H9 (cell line): ENCODE measurements at regions not wholly inside any gene's neighbourhood (a gene's known extent, or its start where the extent isn't known, plus 50 kb on each side); places are given as distances from the start of the nearest gene placed in this dataset.

ENCODE experiments used
- DNase-seq: peaks from one replicate; pipeline ENCODE4 v3.0.0-alpha.2; 2017
- H2AFZ ChIP-seq: one replicate; pipeline ENCODE4 v1.6.1; 2013; ENCODE audit warnings: mild to moderate bottlenecking, low read length, control low read depth, moderate library complexity
- H2AK5ac ChIP-seq: 2 replicates; pipeline ENCODE4 v1.6.1; 2013; ENCODE audit warnings: low read length, control low read depth, mixed read lengths; ENCODE audit not compliant: insufficient read length
- H2BK120ac ChIP-seq: one replicate; pipeline ENCODE4 v1.6.1; 2013; ENCODE audit warnings: low read depth, mild to moderate bottlenecking, low read length, control low read depth, inconsistent platforms; ENCODE audit not compliant: poor library complexity, severe bottlenecking
- H2BK12ac ChIP-seq: 2 replicates; pipeline ENCODE4 v1.6.1; 2013; ENCODE audit warnings: low read length, control low read depth, mixed read lengths, low read depth; ENCODE audit not compliant: insufficient read length
- H2BK15ac ChIP-seq: 2 replicates; pipeline ENCODE4 v1.6.1; 2013; ENCODE audit warnings: low read depth, low read length, control low read depth
- H2BK20ac ChIP-seq: one replicate; pipeline ENCODE4 v1.6.1; 2013; ENCODE audit warnings: low read depth, mild to moderate bottlenecking, low read length, control low read depth, inconsistent platforms; ENCODE audit not compliant: poor library complexity, severe bottlenecking
- H2BK5ac ChIP-seq: 2 replicates; pipeline ENCODE4 v1.6.1; 2013; ENCODE audit warnings: low read length, control low read depth, mixed read lengths; ENCODE audit not compliant: insufficient read length
- H3K14ac ChIP-seq: 2 replicates; pipeline ENCODE4 v1.6.1; 2013; ENCODE audit warnings: low read length, control low read depth; ENCODE audit not compliant: insufficient read depth
- H3K18ac ChIP-seq: 2 replicates; pipeline ENCODE4 v1.6.1; 2013; ENCODE audit warnings: low read depth, mild to moderate bottlenecking, mixed read lengths, low read length, control low read depth; ENCODE audit not compliant: insufficient read length
- H3K23ac ChIP-seq: 2 replicates; pipeline ENCODE4 v1.6.1; 2013; ENCODE audit warnings: low read length, control low read depth, mixed read lengths, low read depth; ENCODE audit not compliant: insufficient read length
- H3K23me2 ChIP-seq: 2 replicates; pipeline ENCODE4 v1.6.1; 2013; ENCODE audit warnings: low read depth, mild to moderate bottlenecking, mixed read lengths, low read length, control low read depth; ENCODE audit not compliant: insufficient read length, poor library complexity, severe bottlenecking
- H3K27ac ChIP-seq: 2 replicates; pipeline ENCODE4 v1.5.1; 2013; ENCODE audit warnings: low read length, control low read depth, mixed read lengths, low read depth; ENCODE audit not compliant: insufficient read length
- H3K27me3 ChIP-seq: 2 replicates; pipeline ENCODE4 v1.6.1; 2013; ENCODE audit warnings: low read length, control low read depth, inconsistent platforms; ENCODE audit not compliant: insufficient read depth
- H3K4ac ChIP-seq: 2 replicates; pipeline ENCODE4 v1.6.1; 2013; ENCODE audit warnings: low read depth, mild to moderate bottlenecking, control low read depth, inconsistent platforms, low read length, moderate library complexity
- H3K4me1 ChIP-seq: 2 replicates; pipeline ENCODE4 v1.6.1; 2013; ENCODE audit warnings: low read length, control low read depth, inconsistent platforms; ENCODE audit not compliant: insufficient read depth
- H3K4me2 ChIP-seq: 2 replicates; pipeline ENCODE4 v1.6.1; 2013; ENCODE audit warnings: low read length, control low read depth, mixed read lengths; ENCODE audit not compliant: insufficient read length, insufficient read depth
- H3K56ac ChIP-seq: 2 replicates; pipeline ENCODE4 v1.6.1; 2013; ENCODE audit warnings: low read depth, mild to moderate bottlenecking, mixed read lengths, low read length, control low read depth; ENCODE audit not compliant: insufficient read length
- H3K79me1 ChIP-seq: 2 replicates; pipeline ENCODE4 v1.6.1; 2013; ENCODE audit warnings: low read depth, mild to moderate bottlenecking, moderate library complexity, low read length, control low read depth, inconsistent platforms; ENCODE audit not compliant: insufficient read depth, poor library complexity, severe bottlenecking
- H3K79me2 ChIP-seq: 2 replicates; pipeline ENCODE4 v1.6.1; 2013; ENCODE audit warnings: low read length, control low read depth, inconsistent platforms; ENCODE audit not compliant: insufficient read depth
- H3K9ac ChIP-seq: 2 replicates; pipeline ENCODE4 v1.6.1; 2013; ENCODE audit warnings: low read length, control low read depth, mixed read lengths; ENCODE audit not compliant: insufficient read length; ENCODE audit errors: extremely low read depth
- H3K9me3 ChIP-seq: one replicate; pipeline ENCODE4 v1.6.1; 2013; ENCODE audit warnings: low read depth, low read length, inconsistent platforms; ENCODE audit not compliant: control insufficient read depth
- H3T11ph ChIP-seq: one replicate; pipeline ENCODE4 v1.6.1; 2013; ENCODE audit warnings: mild to moderate bottlenecking, low read length, control low read depth, inconsistent platforms
- H4K20me1 ChIP-seq: one replicate; pipeline ENCODE4 v1.6.1; 2013; ENCODE audit not compliant: control insufficient read depth, insufficient read length, insufficient read depth
- H4K5ac ChIP-seq: 2 replicates; pipeline ENCODE4 v1.6.1; 2013; ENCODE audit warnings: low read depth, mild to moderate bottlenecking, mixed read lengths, low read length, control low read depth; ENCODE audit not compliant: insufficient read length
- H4K8ac ChIP-seq: replicated peaks from 2 replicates; pipeline ENCODE4 v1.6.1; 2013; ENCODE audit warnings: low read length, control low read depth, mixed read lengths, low read depth; ENCODE audit not compliant: insufficient read length
- H4K91ac ChIP-seq: 2 replicates; pipeline ENCODE4 v1.6.1; 2013; ENCODE audit warnings: low read depth, mild to moderate bottlenecking, moderate library complexity, mixed read lengths, low read length, control low read depth; ENCODE audit not compliant: insufficient read length
- H3K27ac Mint-ChIP-seq, 3 experiments: 2 replicates in 2 of 3; 3 replicates in 1 of 3; pipeline ENCODE4 v1.8.0; 2020 to 2021; ENCODE audit warnings: mixed read lengths in 3 of 3, mild to moderate bottlenecking in 1 of 3, moderate library complexity in 1 of 3
- H3K27me3 Mint-ChIP-seq: 2 replicates; pipeline ENCODE4 v1.8.0; 2021; ENCODE audit warnings: low read depth, mild to moderate bottlenecking, moderate library complexity, mixed read lengths
- H3K36me3 Mint-ChIP-seq, 3 experiments: 2 replicates in 2 of 3; 3 replicates in 1 of 3; pipeline ENCODE4 v1.8.0; 2020 to 2021; ENCODE audit warnings: low read depth in 3 of 3, mixed read lengths in 3 of 3; ENCODE audit not compliant: insufficient read depth in 1 of 3
- H3K4me1 Mint-ChIP-seq, 2 experiments: 2 replicates each; pipeline ENCODE4 v1.8.0; 2020; ENCODE audit warnings: mixed read lengths in 2 of 2
- H3K4me3 Mint-ChIP-seq, 2 experiments: 2 replicates in 1 of 2; 3 replicates in 1 of 2; pipeline ENCODE4 v1.8.0; 2020 to 2021; ENCODE audit warnings: mild to moderate bottlenecking in 2 of 2, mixed read lengths in 2 of 2, moderate library complexity in 1 of 2
- H3K9me3 Mint-ChIP-seq, 2 experiments: 2 replicates in 1 of 2; 3 replicates in 1 of 2; pipeline ENCODE4 v1.8.0; 2020; ENCODE audit warnings: mild to moderate bottlenecking in 2 of 2, mixed read lengths in 2 of 2, moderate library complexity in 1 of 2
- CTCF ChIP-seq: fragments of 200-600 bp; sonication (generic); conservative IDR thresholded peaks from 3 replicates; pipeline ENCODE4 v1.8.0; 2021; ENCODE audit warnings: antibody characterized with exemption, mild to moderate bottlenecking
- WGBS: extraction: QIAGEN DNeasy Blood & Tissue Kit; methylation state at CpG from one replicate; pipeline ENCODE4 v1.1.7; 2013; ENCODE audit warnings: missing lambda C conversion rate, low lambda C conversion rate, mixed read lengths; ENCODE audit not compliant: insufficient read length; ENCODE audit errors: extremely low coverage; 5-methylcytosine and 5-hydroxymethylcytosine counted together

- Histone ChIP-seq H4K20me1 (no peaks in the 10 kb centered on the region), H3K4me2 (no peak overlapping the region), H4K8ac (no peak overlapping the region), H4K5ac (no peak overlapping the region), H3T11ph (no peak overlapping the region), H2BK120ac (no peak overlapping the region), H3K23ac (no peak overlapping the region), H2AFZ (no peak overlapping the region), H3K27ac (no peak overlapping the region), H3K23me2 (no peaks in the 10 kb centered on the region), H2BK5ac (no peak overlapping the region), H2BK12ac (no peak overlapping the region), H3K18ac (no peak overlapping the region), H2BK20ac (no peak overlapping the region), H3K56ac (no peak overlapping the region), H3K4ac (no peak overlapping the region), H2AK5ac (no peak overlapping the region), H2BK15ac (no peak overlapping the region), H3K4me1 (0 out of 2 replicates have a peak, but pooled peaks cover 2% of the 10 kb centered on the region), H3K79me2 (no peaks in the 10 kb centered on the region), H3K79me1 (no peaks in the 10 kb centered on the region), H3K27me3 (no peaks in the 10 kb centered on the region), H3K14ac (no peak overlapping the region), H3K9me3 (no peaks in the 10 kb centered on the region), H4K91ac (no peak overlapping the region), H3K9ac (no peak overlapping the region)
- Mint-ChIP-seq H3K9me3 (no peaks in the 10 kb centered on the region; a peak in 1 of 5 replicates), H3K27me3 (no peaks in the 10 kb centered on the region; the same call in none of the 2 replicates), H3K4me1 (peaks cover 8 to 11% of the 10 kb centered on the region in 2 experiments), H3K27ac (no peak overlapping the region), H3K4me3 (no peak overlapping the region), H3K36me3 (no peaks in the 10 kb centered on the region)
- TF ChIP-seq CTCF: no peak
- no CpG with 5 or more reads among the region's 3 CpGs for WGBS
- no peak for DNase-seq
Measured at GRCh38 chr11:112789481-112789880, 171.7 kb upstream of the NCAM1 start.
